Chondrocyte (in vitro differentiated cells): ENCODE measurements at regions not wholly inside any gene's neighbourhood (a gene's known extent, or its start where the extent isn't known, plus 50 kb on each side); places are given as distances from the start of the nearest gene placed in this dataset.
A peak's percentile ranks its signal among the peaks of the same experiment; 100 is the strongest.
"Not testable (repeated sequence)": the region's sequence is repeated elsewhere in the genome, so short reads cannot be mapped to it uniquely, and the experiment has no call there.

Source experiments
- DNase-seq: peaks from one replicate; pipeline ENCODE4 v3.0.0; 2021; ENCODE audit warnings: mixed read lengths, low spot score
- H3K27ac Mint-ChIP-seq: one replicate; pipeline ENCODE4 v1.8.0; 2021; ENCODE audit warnings: mild to moderate bottlenecking, moderate library complexity, mixed read lengths; ENCODE audit not compliant: unreplicated experiment
- H3K27me3 Mint-ChIP-seq: 2 replicates; pipeline ENCODE4 v1.8.0; 2021; ENCODE audit warnings: low read depth, mixed read lengths
- H3K36me3 Mint-ChIP-seq: 2 replicates; pipeline ENCODE4 v1.8.0; 2021; ENCODE audit warnings: low read depth, mixed read lengths
- H3K4me1 Mint-ChIP-seq: 2 replicates; pipeline ENCODE4 v1.8.0; 2021; ENCODE audit warnings: low read depth, mild to moderate bottlenecking, mixed read lengths
- H3K4me3 Mint-ChIP-seq: one replicate; pipeline ENCODE4 v1.8.0; 2021; ENCODE audit warnings: mild to moderate bottlenecking, moderate library complexity, mixed read lengths; ENCODE audit not compliant: unreplicated experiment
- H3K9me3 Mint-ChIP-seq: 2 replicates; pipeline ENCODE4 v1.8.0; 2021; ENCODE audit warnings: low read depth, mixed read lengths
- TF ChIP-seq, protein P1 (sequence below): fragments of 200-600 bp; sonication (generic); IDR thresholded peaks from 2 replicates; pipeline ENCODE4 v1.5.0; 2021; ENCODE audit warnings: antibody characterized with exemption, mild to moderate bottlenecking, moderate library complexity

DNA sequence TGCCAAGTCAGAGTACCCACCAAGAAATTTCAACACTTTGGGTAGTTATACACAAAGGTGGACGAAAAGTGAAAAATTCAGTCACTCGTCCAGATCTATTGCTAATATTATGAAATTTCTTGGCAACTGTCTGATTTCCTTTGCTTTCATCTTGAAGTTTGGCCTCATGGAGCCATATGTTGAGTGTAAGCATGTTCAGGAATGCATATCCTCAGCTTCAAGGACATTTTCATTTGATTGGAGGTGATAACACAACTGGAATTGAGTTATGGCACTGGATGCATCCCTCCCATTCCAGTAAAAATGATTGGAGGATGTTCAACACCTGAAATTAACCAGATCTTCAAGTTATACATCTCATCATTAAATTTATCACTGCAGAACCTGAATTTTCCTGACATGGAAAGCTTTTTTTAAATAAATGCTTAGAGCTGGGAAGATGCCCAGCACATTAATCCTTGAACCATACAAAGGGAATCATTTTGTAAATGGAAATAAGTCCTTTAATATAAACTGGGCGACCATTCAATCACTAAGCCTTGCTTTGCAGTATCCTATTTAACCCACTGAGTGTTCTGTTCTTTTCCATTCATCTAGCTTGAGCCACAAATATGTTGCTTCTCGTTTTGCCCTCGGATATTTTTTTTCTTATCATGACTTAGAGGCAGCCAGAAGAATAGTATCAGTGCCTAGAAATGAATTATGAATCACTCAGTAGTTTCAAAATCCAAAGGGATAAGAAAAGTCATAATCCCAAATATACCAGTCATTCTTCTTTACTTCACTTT lies 273.7 kb upstream of the PIK3R1 start:
- peaks cover 23% of the 10 kb centered on the region for H3K4me1 Mint-ChIP-seq
- no peaks in the 10 kb centered on the region for H3K36me3 Mint-ChIP-seq
- no peak for DNase-seq
- no peaks in the 10 kb centered on the region for H3K9me3 Mint-ChIP-seq
- H3K27ac Mint-ChIP-seq: no peak overlapping the region
- no peak overlapping the region for H3K4me3 Mint-ChIP-seq
- H3K27me3 Mint-ChIP-seq: no peaks in the 10 kb centered on the region
- TF ChIP-seq, protein P1, sequence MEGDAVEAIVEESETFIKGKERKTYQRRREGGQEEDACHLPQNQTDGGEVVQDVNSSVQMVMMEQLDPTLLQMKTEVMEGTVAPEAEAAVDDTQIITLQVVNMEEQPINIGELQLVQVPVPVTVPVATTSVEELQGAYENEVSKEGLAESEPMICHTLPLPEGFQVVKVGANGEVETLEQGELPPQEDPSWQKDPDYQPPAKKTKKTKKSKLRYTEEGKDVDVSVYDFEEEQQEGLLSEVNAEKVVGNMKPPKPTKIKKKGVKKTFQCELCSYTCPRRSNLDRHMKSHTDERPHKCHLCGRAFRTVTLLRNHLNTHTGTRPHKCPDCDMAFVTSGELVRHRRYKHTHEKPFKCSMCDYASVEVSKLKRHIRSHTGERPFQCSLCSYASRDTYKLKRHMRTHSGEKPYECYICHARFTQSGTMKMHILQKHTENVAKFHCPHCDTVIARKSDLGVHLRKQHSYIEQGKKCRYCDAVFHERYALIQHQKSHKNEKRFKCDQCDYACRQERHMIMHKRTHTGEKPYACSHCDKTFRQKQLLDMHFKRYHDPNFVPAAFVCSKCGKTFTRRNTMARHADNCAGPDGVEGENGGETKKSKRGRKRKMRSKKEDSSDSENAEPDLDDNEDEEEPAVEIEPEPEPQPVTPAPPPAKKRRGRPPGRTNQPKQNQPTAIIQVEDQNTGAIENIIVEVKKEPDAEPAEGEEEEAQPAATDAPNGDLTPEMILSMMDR: no peak

DNA sequence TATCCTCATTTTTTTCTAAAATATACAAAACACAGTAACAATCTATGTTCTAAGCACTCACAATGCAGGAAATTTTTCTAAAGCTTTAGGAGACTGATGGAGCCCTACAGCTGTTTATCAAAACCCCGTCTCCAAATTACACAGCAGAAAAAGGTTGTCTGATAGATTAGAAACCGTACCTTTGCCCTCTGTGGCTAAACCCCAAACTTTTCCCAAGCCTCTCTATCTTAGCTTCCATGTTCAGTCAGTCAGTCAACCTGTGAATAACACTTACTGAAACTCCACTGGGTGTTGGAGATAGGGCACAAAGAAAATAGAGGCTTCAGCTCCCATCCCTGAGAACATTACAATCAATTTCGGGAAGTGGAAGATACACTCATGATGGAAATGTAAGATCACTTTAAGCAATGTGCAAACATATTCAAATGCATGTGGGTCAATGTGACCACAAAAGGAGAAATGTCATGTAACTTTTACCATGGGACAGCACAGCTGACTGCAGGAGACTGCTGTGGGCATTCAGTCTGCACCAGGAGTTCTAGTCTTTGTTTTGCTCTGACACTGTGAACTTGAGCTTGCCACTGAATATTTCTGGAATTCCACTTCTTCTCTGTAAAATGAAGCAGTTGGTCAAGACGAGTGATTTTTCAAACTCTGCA lies 279.5 kb upstream of the PIK3R1 start:
- Mint-ChIP-seq H3K4me3 (no peak overlapping the region), H3K4me1 (peaks cover 13% of the 10 kb centered on the region), H3K9me3 (peaks cover 6% of the 10 kb centered on the region), H3K36me3 (no peaks in the 10 kb centered on the region), H3K27me3 (no peaks in the 10 kb centered on the region), H3K27ac (no peak overlapping the region)
- no peak for DNase-seq
- TF ChIP-seq, protein P1: no peak

- no peaks in the 10 kb centered on the region for H3K36me3 Mint-ChIP-seq
- TF ChIP-seq, protein P1: no peak
- no peak overlapping the region for H3K4me3 Mint-ChIP-seq
- no peak for DNase-seq
- peaks cover 13% of the 10 kb centered on the region for H3K4me1 Mint-ChIP-seq
- H3K27ac Mint-ChIP-seq: no peak overlapping the region
- H3K9me3 Mint-ChIP-seq: peaks cover 7% of the 10 kb centered on the region
- no peaks in the 10 kb centered on the region for H3K27me3 Mint-ChIP-seq
These were observed 280.6 kb upstream of the PIK3R1 start for GRCh38 chr5:67934976-67935375.

DNA sequence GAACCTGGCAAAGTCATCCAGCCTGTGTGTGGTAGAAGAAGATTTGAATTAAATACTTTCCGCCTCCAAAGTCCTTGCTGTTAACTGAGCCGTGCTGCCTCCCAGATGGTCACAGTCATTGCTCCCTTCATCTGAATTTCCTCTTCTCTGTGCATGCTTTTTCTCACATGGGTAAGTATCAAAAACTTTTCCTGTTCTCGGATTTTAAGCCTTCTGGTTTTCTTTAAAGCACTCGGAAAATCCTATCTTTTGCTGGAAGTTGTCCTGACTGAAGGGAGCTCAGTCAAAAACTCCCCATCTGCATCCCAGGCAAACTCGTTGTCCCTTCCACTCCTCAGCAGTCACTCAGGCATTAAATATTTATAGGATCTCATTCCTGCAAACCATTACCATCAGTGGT lies 290.0 kb upstream of the PIK3R1 start:
- Mint-ChIP-seq H3K4me3 (no peak overlapping the region), H3K27me3 (no peaks in the 10 kb centered on the region), H3K9me3 (no peaks in the 10 kb centered on the region), H3K36me3 (no peaks in the 10 kb centered on the region), H3K4me1 (peaks cover 10% of the 10 kb centered on the region), H3K27ac (peak overlapping the region; percentile 9)
- TF ChIP-seq, protein P1: no peak
- DNase-seq: no peak

DNA sequence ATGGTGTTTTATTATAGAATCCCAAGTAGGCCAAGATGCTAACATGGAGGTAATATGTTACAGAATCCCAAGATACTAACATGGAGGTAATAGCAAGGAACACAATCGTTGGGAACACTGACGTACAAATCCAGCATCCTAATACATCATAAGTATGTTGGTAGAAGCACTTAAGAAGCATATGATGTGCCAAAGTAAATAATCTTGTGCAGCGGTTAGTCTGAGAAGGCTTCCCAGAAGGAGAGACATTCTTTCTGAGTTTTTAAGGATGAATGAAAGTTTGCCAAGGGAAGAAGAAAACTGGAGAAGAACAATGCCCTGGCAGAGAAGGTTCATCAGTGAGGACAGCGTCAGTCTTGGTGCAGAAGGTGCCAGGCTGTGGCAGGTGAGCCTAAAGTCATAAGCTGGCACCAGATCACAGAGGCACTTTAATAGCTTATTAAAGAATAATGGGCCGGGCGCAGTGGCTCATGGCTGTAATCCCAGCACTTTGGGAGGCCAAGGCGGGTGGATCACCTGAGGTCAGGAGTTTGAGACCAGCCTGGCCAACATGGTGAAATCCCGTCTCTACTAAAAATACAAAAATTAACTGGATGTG lies 294.5 kb upstream of the PIK3R1 start:
- H3K27ac Mint-ChIP-seq: no peak overlapping the region
- no peak for DNase-seq
- TF ChIP-seq, protein P1: no peak
- H3K36me3 Mint-ChIP-seq: no peaks in the 10 kb centered on the region
- no peaks in the 10 kb centered on the region for H3K27me3 Mint-ChIP-seq
- H3K4me3 Mint-ChIP-seq: no peak overlapping the region
- H3K9me3 Mint-ChIP-seq: peaks cover 10% of the 10 kb centered on the region
- peaks cover 12% of the 10 kb centered on the region for H3K4me1 Mint-ChIP-seq

GRCh38 chr5:67919532-67919931 lies 296.0 kb upstream of the PIK3R1 start:
- DNase-seq, H3K4me3 Mint-ChIP-seq, H3K36me3 Mint-ChIP-seq, H3K9me3 Mint-ChIP-seq, H3K27me3 Mint-ChIP-seq, H3K27ac Mint-ChIP-seq: not testable (repeated sequence)
- peaks cover 20% of the 10 kb centered on the region for H3K4me1 Mint-ChIP-seq
